GM12878 (cell line): ENCODE measurements at regions not wholly inside any gene's neighbourhood (a gene's known extent, or its start where the extent isn't known, plus 50 kb on each side); places are given as distances from the start of the nearest gene placed in this dataset.

Experiments used
- ATAC-seq: fragments of 200-7000 bp; cut with Tn5 transposase; 3 replicates; pipeline ENCODE4 v1.9.1; 2020; ENCODE audit warnings: mild to moderate bottlenecking, moderate library complexity
- BruUV-seq: library from RNA; stranded (reverse); fragments of 400-500 nt; replicated peaks from 2 replicates; lab custom pipeline; 2021; lab: Mats Ljungman, UMichigan
- CTCF ChIA-PET: fragments of 300-600 bp; sonication (Branson Sonifier 250); formaldehyde crosslinking; extraction: SDS; loops from one replicate; lab custom pipeline; 2021; ENCODE audit warnings: inconsistent platforms; lab: Yijun Ruan, JAX
- POLR2A ChIA-PET: fragments of 350-600 bp; formaldehyde crosslinking; extraction: SDS; loops from one replicate; lab custom pipeline; 2021; ENCODE audit warnings: inconsistent platforms; lab: Charles Lee
- RAD21 ChIA-PET: fragments of 300-600 bp; sonication (Branson Sonifier 250); formaldehyde crosslinking; loops from one replicate; lab custom pipeline; 2023; ENCODE audit warnings: antibody characterized with exemption; ENCODE audit not compliant: unreplicated experiment; lab: Charles Lee
- SMC1A ChIA-PET: fragments of 300-600 bp; sonication (Branson Sonifier 250); formaldehyde crosslinking; loops from one replicate; lab custom pipeline; 2023; ENCODE audit not compliant: unreplicated experiment, uncharacterized antibody; lab: Charles Lee
- DNase-seq: peaks from one replicate; pipeline ENCODE4 v3.0.0-alpha.2; 2011; ENCODE audit warnings: low read depth, low spot score
- FAIRE-seq: peaks from 3 replicates; lab custom pipeline; 2011; peaks lifted over from hg19 to GRCh38; lab: Jason Lieb, UNC
- H2AFZ ChIP-seq: 2 replicates; pipeline ENCODE4 v1.6.0; 2011; ENCODE audit warnings: low read depth, low read length, control low read depth; ENCODE audit not compliant: control insufficient read depth
- H3K27ac ChIP-seq: 2 replicates; pipeline ENCODE4 v1.5.1; 2011; ENCODE audit warnings: control low read depth; ENCODE audit not compliant: control insufficient read depth, insufficient read depth
- H3K27me3 ChIP-seq, 2 experiments: replicated peaks in 1 of 2; 2 replicates each; pipeline versions ENCODE4 v1.6.0 to v1.6.1; 2011; ENCODE audit warnings: low read length in 1 of 2; ENCODE audit not compliant: control insufficient read depth in 2 of 2, insufficient read depth in 2 of 2
- H3K36me3 ChIP-seq, 2 experiments: 2 replicates each; pipeline ENCODE4 v1.5.1; 2011; ENCODE audit warnings: low read length in 1 of 2; ENCODE audit not compliant: control insufficient read depth in 2 of 2, insufficient read depth in 2 of 2
- H3K4me1 ChIP-seq: 2 replicates; pipeline ENCODE4 v1.6.1; 2011; ENCODE audit warnings: mild to moderate bottlenecking, low read length, moderate library complexity, mixed read lengths; ENCODE audit not compliant: control insufficient read depth, insufficient read depth
- H3K4me2 ChIP-seq: 2 replicates; pipeline ENCODE4 v1.6.0; 2011; ENCODE audit warnings: control low read depth; ENCODE audit not compliant: control insufficient read depth, insufficient read depth
- H3K4me3 ChIP-seq: fragments of 200-600 bp; sonication (generic); 2 replicates; pipeline ENCODE4 v1.5.1; 2016
- H3K79me2 ChIP-seq: 2 replicates; pipeline ENCODE4 v1.6.0; 2011; ENCODE audit warnings: low read length; ENCODE audit not compliant: control insufficient read depth, insufficient read depth
- H3K9ac ChIP-seq: 2 replicates; pipeline ENCODE4 v1.8.0; 2011; ENCODE audit warnings: low read length, control low read depth, mixed read lengths; ENCODE audit not compliant: control insufficient read depth, insufficient read depth
- H3K9me3 ChIP-seq: replicated peaks from 3 replicates; pipeline ENCODE4 v1.5.1; 2011; ENCODE audit warnings: mild to moderate bottlenecking, low read length; ENCODE audit not compliant: control insufficient read depth, insufficient read depth
- H4K20me1 ChIP-seq: 2 replicates; pipeline ENCODE4 v1.6.0; 2011; ENCODE audit not compliant: control insufficient read depth, insufficient read depth
- CHD4 ChIP-seq: fragments of 200-600 bp; sonication (generic); IDR thresholded peaks from 2 replicates; pipeline ENCODE4 v1.6.1; 2016; ENCODE audit warnings: mild to moderate bottlenecking
- CREB1 ChIP-seq: IDR thresholded peaks from 2 replicates; pipeline ENCODE4 v1.6.1; 2012; ENCODE audit warnings: low read depth, mild to moderate bottlenecking, inconsistent platforms
- CREM ChIP-seq: IDR thresholded peaks from 2 replicates; pipeline ENCODE4 v1.6.1; 2014; ENCODE audit warnings: antibody characterized with exemption, low read depth
- EP300 ChIP-seq, 2 experiments: fragments of 150-350 bp in 1 of 2; IDR thresholded peaks; 2 replicates each; pipeline ENCODE4 v1.6.1; 2011 to 2012; ENCODE audit warnings: low read depth in 2 of 2, low read length in 2 of 2, borderline replicate concordance in 1 of 2, improper control_type of control experiment in 1 of 2, inconsistent platforms in 1 of 2; ENCODE audit not compliant: control insufficient read depth in 1 of 2
- FOXM1 ChIP-seq: IDR thresholded peaks from 2 replicates; pipeline ENCODE4 v1.6.1; 2012; ENCODE audit warnings: low read depth, mild to moderate bottlenecking, inconsistent platforms, low read length, moderate library complexity
- MEF2B ChIP-seq: fragments of 450-650 bp; IDR thresholded peaks from 2 replicates; pipeline ENCODE4 v1.6.1; 2018; ENCODE audit warnings: mild to moderate bottlenecking, moderate library complexity; ENCODE audit not compliant: partially characterized antibody, poor library complexity, severe bottlenecking
- NBN ChIP-seq: fragments of 450-650 bp; IDR thresholded peaks from 2 replicates; pipeline ENCODE4 v1.6.1; 2016
- NFXL1 ChIP-seq: fragments of 450-650 bp; IDR thresholded peaks from 2 replicates; pipeline ENCODE4 v1.6.1; 2017; ENCODE audit warnings: antibody characterized with exemption, mild to moderate bottlenecking, borderline replicate concordance
- NFYA ChIP-seq: IDR thresholded peaks from 2 replicates; pipeline ENCODE4 v1.6.1; 2011; ENCODE audit warnings: low read depth, mild to moderate bottlenecking, low read length, improper control_type of control experiment, borderline replicate concordance
- PBX3 ChIP-seq: IDR thresholded peaks from 2 replicates; pipeline ENCODE4 v1.6.1; 2011; ENCODE audit warnings: mild to moderate bottlenecking, low read depth, low read length, moderate library complexity; ENCODE audit not compliant: insufficient replicate concordance
- SIN3A ChIP-seq: IDR thresholded peaks from 2 replicates; pipeline ENCODE4 v1.6.1; 2012; ENCODE audit warnings: low read depth, low read length, improper control_type of control experiment
- SREBF1 ChIP-seq: IDR thresholded peaks from 2 replicates; pipeline ENCODE4 v1.6.1; 2012; ENCODE audit warnings: mild to moderate bottlenecking, low read length
- SRF ChIP-seq, 2 experiments: IDR thresholded peaks; 2 replicates each; pipeline ENCODE4 v1.6.1; 2011; ENCODE audit warnings: low read depth in 2 of 2, low read length in 2 of 2, mild to moderate bottlenecking in 1 of 2, moderate library complexity in 1 of 2
- STAT1 ChIP-seq: fragments of 450-650 bp; conservative IDR thresholded peaks from 2 replicates; pipeline ENCODE4 v1.6.1; 2014; ENCODE audit warnings: antibody characterized with exemption, mild to moderate bottlenecking
- SUPT20H ChIP-seq: IDR thresholded peaks from 2 replicates; pipeline ENCODE4 v1.6.1; 2011; ENCODE audit warnings: low read depth, mild to moderate bottlenecking, low read length, moderate library complexity, borderline replicate concordance; ENCODE audit not compliant: control insufficient read depth
- SUZ12 ChIP-seq: fragments of 200-600 bp; sonication (generic); IDR thresholded peaks from one replicate; pipeline ENCODE4 v1.6.1; 2018; ENCODE audit warnings: antibody characterized with exemption, mild to moderate bottlenecking; ENCODE audit not compliant: unreplicated experiment
- USF1 ChIP-seq: IDR thresholded peaks from 2 replicates; pipeline ENCODE4 v1.6.1; 2011; ENCODE audit warnings: borderline replicate concordance, low read depth, mild to moderate bottlenecking, moderate library complexity, mixed read lengths, low read length; ENCODE audit not compliant: insufficient read depth; ENCODE audit errors: extremely low read length
- ZBTB40 ChIP-seq: fragments of 450-650 bp; IDR thresholded peaks from 2 replicates; pipeline ENCODE4 v1.6.1; 2016; ENCODE audit warnings: mild to moderate bottlenecking, moderate library complexity, borderline replicate concordance
- WGBS: methylation state at CpG from one replicate; pipeline ENCODE4 v1.1.6; 2016; ENCODE audit warnings: low lambda C conversion rate; ENCODE audit not compliant: insufficient replicate concordance, insufficient coverage; ENCODE audit errors: missing lambda C conversion rate; 5-methylcytosine and 5-hydroxymethylcytosine counted together
- in situ Hi-C: fragments of 300-500 bp; cut with MboI; formaldehyde crosslinking; loops from 9 replicates; pipeline ENCODE4 v1.14.3; 2018; ENCODE audit warnings: mixed read lengths
- intact Hi-C: fragments of 100-400 bp; cut with micrococcal nuclease; formaldehyde crosslinking; loops from one replicate; pipeline ENCODE4 v1.14.2; 2022; ENCODE audit not compliant: unreplicated experiment

GRCh38 chr16:51723036-51723724 is 572.1 kb upstream of the SALL1 start:
- H3K4me2 ChIP-seq = no peak overlapping the region
- no peaks in the 10 kb centered on the region for H3K36me3 ChIP-seq
- TF ChIP-seq PBX3 = no peak
- TF ChIP-seq NFXL1 = no peak
- no peak for TF ChIP-seq CREB1
- no peak for TF ChIP-seq NBN
- no peak for TF ChIP-seq USF1
- no peak for TF ChIP-seq SUZ12
- TF ChIP-seq SIN3A = no peak
- TF ChIP-seq EP300 (IDR thresholded peaks at IDR 0.05; ENCODE audit: borderline replicate concordance in 1 of 2, control insufficient read depth in 1 of 2, low read depth in 2 of 2, low read length in 2 of 2) = no peak
- no peak for TF ChIP-seq CREM
- TF ChIP-seq FOXM1 = no peak
- no peak for TF ChIP-seq SREBF1
- no peak for TF ChIP-seq CHD4
- no peak for TF ChIP-seq SRF (IDR thresholded peaks at IDR 0.05; ENCODE audit: low read depth in 2 of 2, low read length in 2 of 2)
- no peak for TF ChIP-seq MEF2B
- no peak for TF ChIP-seq ZBTB40
- no peak for TF ChIP-seq STAT1
- no peak for TF ChIP-seq NFYA
- no peak for TF ChIP-seq SUPT20H
- no peaks in the 10 kb centered on the region for H3K4me1 ChIP-seq
- H3K4me3 ChIP-seq = no peak overlapping the region
- no peaks in the 10 kb centered on the region for H3K9me3 ChIP-seq
- H2AFZ ChIP-seq = no peak overlapping the region
- no peaks in the 10 kb centered on the region for H4K20me1 ChIP-seq
- intact Hi-C loops (no loop called here), in situ Hi-C loops (no loop called here)
- no TSS peak for BruUV-seq
- ATAC-seq (no peak), FAIRE-seq (no peak), DNase-seq (no peak)
- ChIA-PET POLR2A (interaction anchor here (0.6 kb wide), 1 partner anchor 467 kb away, joined by 3 read pairs; no protein-coding TSS in a partner anchor), SMC1A (no interaction called here), CTCF (no interaction called here), RAD21 (no interaction called here)
- under 1% methylated on average over 8 of the region's 8 CpGs for WGBS
- H3K27ac ChIP-seq = no peak overlapping the region
- H3K9ac ChIP-seq = no peak overlapping the region
- H3K27me3 ChIP-seq = no peaks in the 10 kb centered on the region
- no peaks in the 10 kb centered on the region for H3K79me2 ChIP-seq
